ENCODE measurements at regions not wholly inside any gene's neighbourhood (a gene's known extent, or its start where the extent isn't known, plus 50 kb on each side); places are given as distances from the start of the nearest gene placed in this dataset.
"Not testable (repeated sequence)": the region's sequence is repeated elsewhere in the genome, so short reads cannot be mapped to it uniquely, and the experiment has no call there.

DNA sequence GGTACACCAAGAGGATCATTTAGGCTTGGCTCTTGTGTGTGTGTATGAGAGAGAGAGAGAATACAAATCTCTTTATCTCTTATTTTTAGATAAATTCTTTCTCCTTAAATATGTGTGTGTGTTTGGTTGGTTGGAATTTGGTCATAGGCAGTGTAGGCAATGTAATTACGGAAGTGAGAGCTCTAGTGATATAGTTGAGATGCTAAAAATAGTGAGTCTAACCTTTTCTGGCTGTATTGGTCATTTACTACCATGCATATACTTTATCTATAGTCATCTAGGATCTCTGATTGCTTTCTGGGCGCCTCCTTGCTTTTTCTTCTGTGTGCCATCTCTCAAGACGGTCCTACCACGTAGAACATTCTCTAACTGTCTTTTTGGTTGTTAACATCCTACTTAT is 250.2 kb downstream of the NUF2 start:
- no peak for DNase-seq (ENCODE audit: low spot score)

GRCh38 chr1:163574119-163574518 is 252.4 kb downstream of the NUF2 start:
- no peak for DNase-seq (ENCODE audit: low spot score)

DNA sequence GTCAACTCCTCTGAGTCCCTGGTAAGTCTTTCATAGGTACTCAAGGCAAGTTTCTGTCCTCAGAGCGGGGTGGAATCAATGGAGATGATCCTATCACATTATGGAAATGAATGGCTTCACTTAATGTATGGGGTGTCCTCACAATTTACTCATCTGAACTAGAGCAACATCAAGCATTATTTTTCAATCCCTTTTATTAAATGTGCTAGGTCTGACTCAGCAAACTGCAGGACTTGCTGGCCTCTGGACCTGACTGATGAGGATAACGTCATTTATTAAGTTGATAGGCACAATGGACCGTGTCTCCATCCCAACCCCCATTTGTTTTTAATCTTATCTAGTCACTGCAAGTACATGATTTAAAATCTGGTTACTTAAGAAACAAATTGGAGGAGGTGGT is 259.2 kb downstream of the NUF2 start:
- no peak for DNase-seq (ENCODE audit: low spot score)

DNA sequence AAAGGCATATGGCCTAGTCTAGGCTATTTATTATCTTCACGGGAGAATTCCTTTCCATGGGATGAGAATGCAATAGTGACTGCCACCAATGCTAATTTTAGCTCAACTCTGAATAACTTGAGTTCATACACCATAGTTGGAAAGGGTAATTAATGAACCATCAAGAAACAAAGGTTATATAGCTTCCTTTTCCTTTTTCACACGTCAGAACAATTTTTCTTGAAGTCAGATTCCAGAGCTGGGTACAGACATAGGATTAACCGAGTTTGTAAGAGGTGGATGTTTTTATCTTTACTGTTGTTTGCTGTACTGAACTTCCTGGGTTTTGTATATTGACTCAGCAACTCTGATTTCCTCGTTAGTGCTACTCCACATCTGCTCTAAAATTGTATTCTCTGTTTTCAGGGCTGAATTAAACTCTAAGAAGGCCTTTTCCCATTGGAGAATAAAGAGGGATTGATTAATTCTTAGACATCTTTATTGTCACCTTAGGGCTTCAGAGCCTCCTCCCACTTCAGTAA is 262.0 kb downstream of the NUF2 start:
- no peak for DNase-seq (ENCODE audit: low spot score)

GRCh38 chr1:163585796-163586195 is 264.0 kb downstream of the NUF2 start:
- no peak for DNase-seq (ENCODE audit: low spot score)

DNA sequence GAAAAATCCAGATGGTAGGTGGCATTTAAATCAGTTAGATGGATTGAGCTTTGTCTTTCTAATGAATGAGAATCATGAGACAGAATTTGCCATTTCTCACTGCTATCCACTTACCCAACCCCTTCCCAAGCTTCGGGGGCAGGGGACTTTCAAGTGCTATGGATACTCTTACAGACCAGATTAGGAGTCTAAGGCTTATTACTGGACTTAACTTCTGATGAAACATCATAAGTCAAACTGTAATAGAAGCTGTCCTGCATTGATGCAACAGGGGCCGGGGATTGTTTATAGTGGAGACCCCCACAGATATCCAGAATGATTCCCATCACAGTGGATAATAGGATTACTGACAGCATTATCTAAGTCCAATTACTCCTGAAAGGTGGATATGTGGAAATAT is 267.0 kb downstream of the NUF2 start:
- no peak for DNase-seq (ENCODE audit: low spot score)

- DNase-seq (ENCODE audit: low spot score) = no peak
These were observed 268.0 kb downstream of the NUF2 start for GRCh38 chr1:163589735-163590134.

DNA sequence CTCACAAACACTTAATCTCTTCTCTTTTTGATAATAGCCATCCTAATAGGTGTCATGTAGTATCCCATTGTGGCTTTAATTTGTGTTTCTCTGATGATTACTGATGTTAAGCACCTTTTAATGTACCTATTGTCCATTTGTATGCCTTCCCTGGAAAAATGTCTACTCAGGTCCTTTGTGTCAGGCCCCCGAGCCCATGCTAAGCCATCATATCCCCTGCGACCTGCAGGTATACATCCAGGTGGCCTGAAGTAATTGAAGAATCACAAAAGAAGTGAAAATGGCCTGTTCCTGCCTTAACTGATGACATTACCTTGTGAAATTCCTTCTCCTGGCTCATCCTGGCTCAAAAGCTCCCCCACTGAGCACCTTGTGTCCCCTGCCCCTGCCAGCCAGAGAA is 269.4 kb downstream of the NUF2 start:
- not testable (repeated sequence) for DNase-seq (ENCODE audit: low spot score)

DNA sequence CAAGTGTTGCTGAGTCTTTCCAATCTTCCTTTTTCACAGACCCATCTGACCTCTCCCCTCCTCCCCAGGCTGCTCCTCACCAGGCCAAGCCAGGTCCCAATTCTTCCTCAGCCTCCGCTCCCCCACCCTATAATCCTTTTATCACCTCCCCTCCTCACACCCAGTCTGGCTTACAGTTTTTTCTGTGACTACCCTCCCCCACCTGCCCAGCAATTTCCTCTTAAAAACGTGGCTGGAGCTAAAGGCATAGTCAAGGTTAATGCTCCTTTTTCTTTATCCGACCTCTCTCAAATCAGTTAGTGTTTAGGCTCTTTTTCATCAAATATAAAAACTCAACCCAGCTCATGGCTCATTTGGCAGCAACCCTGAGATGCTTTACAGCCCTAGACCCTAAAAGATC is 270.9 kb downstream of the NUF2 start:
- DNase-seq (ENCODE audit: low spot score) = not testable (repeated sequence)

DNA sequence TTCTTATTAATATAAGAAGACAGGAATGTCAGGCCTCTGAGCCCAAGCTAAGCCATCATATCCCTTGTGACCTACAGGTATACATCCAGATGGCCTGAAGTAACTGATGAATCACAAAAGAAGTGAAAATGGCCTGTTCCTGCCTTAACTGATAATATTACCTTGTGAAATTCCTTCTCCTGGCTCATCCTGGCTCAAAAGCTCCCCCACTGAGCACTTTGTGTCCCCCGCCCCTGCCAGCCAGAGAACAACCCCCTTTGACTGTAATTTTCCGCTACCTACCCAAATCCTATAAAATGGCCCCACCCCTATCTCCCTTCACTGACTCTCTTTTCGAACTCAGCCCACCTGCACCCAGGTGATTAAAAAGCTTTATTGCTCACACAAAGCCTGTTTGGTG is 274.4 kb downstream of the NUF2 start:
- DNase-seq (ENCODE audit: low spot score) = not testable (repeated sequence)

- DNase-seq (ENCODE audit: low spot score) = no peak
These were observed 274.9 kb downstream of the NUF2 start for GRCh38 chr1:163596541-163597258.

GRCh38 chr1:163604321-163604720 is 282.6 kb downstream of the NUF2 start:
- DNase-seq (ENCODE audit: low spot score) = no peak

DNA sequence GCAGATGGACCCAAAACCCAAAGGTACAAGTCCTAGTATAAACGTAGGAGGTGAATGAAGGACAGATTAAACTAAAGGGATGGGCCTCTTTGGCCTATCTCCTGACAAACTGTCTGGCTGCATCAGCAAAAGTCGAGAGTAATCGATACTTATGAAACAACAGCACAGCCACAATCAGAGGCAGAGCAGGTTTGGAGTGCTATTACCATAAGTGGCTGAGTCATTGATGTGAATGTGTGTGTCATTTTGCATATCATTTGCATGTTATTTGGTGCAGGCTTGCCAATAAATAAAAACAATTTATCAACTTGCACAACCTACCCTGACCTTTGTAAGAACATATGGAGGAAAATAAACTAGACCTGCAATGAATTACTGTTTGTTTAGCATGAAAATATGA is 283.1 kb downstream of the NUF2 start:
- DNase-seq (ENCODE audit: low spot score) = no peak

- DNase-seq (ENCODE audit: low spot score) = no peak
These were observed 287.2 kb downstream of the NUF2 start for GRCh38 chr1:163608979-163609378.

GRCh38 chr1:163609858-163610257 is 288.1 kb downstream of the NUF2 start:
- DNase-seq (ENCODE audit: low spot score) = no peak

- no peak for DNase-seq (ENCODE audit: low spot score)
These were observed 288.7 kb downstream of the NUF2 start for GRCh38 chr1:163610486-163610885.

- no peak for DNase-seq (ENCODE audit: low spot score)
These were observed 292.6 kb downstream of the NUF2 start for GRCh38 chr1:163614361-163614760.

GRCh38 chr1:163628034-163628773 is 306.4 kb downstream of the NUF2 start:
- DNase-seq (ENCODE audit: low spot score) = no peak

- DNase-seq (ENCODE audit: low spot score) = no peak
These were observed 310.5 kb downstream of the NUF2 start for GRCh38 chr1:163632269-163632668.

- no peak for DNase-seq (ENCODE audit: low spot score)
These were observed 311.6 kb downstream of the NUF2 start for GRCh38 chr1:163633366-163633765.

DNA sequence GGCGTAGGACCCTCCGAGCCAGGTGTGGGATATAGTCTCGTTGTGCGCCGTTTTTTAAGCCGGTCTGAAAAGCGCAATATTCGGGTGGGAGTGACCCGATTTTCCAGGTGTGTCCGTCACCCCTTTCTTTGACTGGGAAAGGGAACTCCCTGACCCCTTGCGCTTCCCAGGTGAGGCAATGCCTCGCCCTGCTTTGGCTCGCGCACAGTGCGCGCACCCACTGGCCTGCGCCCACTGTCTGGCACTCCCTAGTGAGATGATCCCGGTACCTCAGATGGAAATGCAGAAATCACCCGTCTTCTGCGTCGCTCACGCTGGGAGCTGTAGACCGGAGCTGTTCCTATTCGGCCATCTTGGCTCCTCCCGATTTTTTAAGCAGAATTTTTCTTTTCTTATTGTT is 323.9 kb downstream of the NUF2 start:
- not testable (repeated sequence) for DNase-seq (ENCODE audit: low spot score)

GRCh38 chr1:163650624-163651023 is 328.9 kb downstream of the NUF2 start:
- DNase-seq (ENCODE audit: low spot score) = no peak

GRCh38 chr1:163652441-163652840 is 330.7 kb downstream of the NUF2 start:
- no peak for DNase-seq (ENCODE audit: low spot score)

All from umbilical cord (tissue), 1 donor.